GM12878 (cell line): ENCODE measurements at regions not wholly inside any gene's neighbourhood (a gene's known extent, or its start where the extent isn't known, plus 50 kb on each side); places are given as distances from the start of the nearest gene placed in this dataset.

ENCODE experiments used
- ATAC-seq: fragments of 200-7000 bp; cut with Tn5 transposase; 3 replicates; pipeline ENCODE4 v1.9.1; 2020; ENCODE audit warnings: mild to moderate bottlenecking, moderate library complexity
- BruUV-seq: library from RNA; stranded (reverse); fragments of 400-500 nt; replicated peaks from 2 replicates; lab custom pipeline; 2021; lab: Mats Ljungman, UMichigan
- CTCF ChIA-PET: fragments of 300-600 bp; sonication (Branson Sonifier 250); formaldehyde crosslinking; extraction: SDS; loops from one replicate; lab custom pipeline; 2021; ENCODE audit warnings: inconsistent platforms; lab: Yijun Ruan, JAX
- POLR2A ChIA-PET: fragments of 350-600 bp; formaldehyde crosslinking; extraction: SDS; loops from one replicate; lab custom pipeline; 2021; ENCODE audit warnings: inconsistent platforms; lab: Charles Lee
- RAD21 ChIA-PET: fragments of 300-600 bp; sonication (Branson Sonifier 250); formaldehyde crosslinking; loops from one replicate; lab custom pipeline; 2023; ENCODE audit warnings: antibody characterized with exemption; ENCODE audit not compliant: unreplicated experiment; lab: Charles Lee
- SMC1A ChIA-PET: fragments of 300-600 bp; sonication (Branson Sonifier 250); formaldehyde crosslinking; loops from one replicate; lab custom pipeline; 2023; ENCODE audit not compliant: unreplicated experiment, uncharacterized antibody; lab: Charles Lee
- DNase-seq: peaks from one replicate; pipeline ENCODE4 v3.0.0-alpha.2; 2011; ENCODE audit warnings: low read depth, low spot score
- FAIRE-seq: peaks from 3 replicates; lab custom pipeline; 2011; peaks lifted over from hg19 to GRCh38; lab: Jason Lieb, UNC
- H2AFZ ChIP-seq: 2 replicates; pipeline ENCODE4 v1.6.0; 2011; ENCODE audit warnings: low read depth, low read length, control low read depth; ENCODE audit not compliant: control insufficient read depth
- H3K27ac ChIP-seq: 2 replicates; pipeline ENCODE4 v1.5.1; 2011; ENCODE audit warnings: control low read depth; ENCODE audit not compliant: control insufficient read depth, insufficient read depth
- H3K27me3 ChIP-seq, 2 experiments: replicated peaks in 1 of 2; 2 replicates each; pipeline versions ENCODE4 v1.6.0 to v1.6.1; 2011; ENCODE audit warnings: low read length in 1 of 2; ENCODE audit not compliant: control insufficient read depth in 2 of 2, insufficient read depth in 2 of 2
- H3K36me3 ChIP-seq, 2 experiments: 2 replicates each; pipeline ENCODE4 v1.5.1; 2011; ENCODE audit warnings: low read length in 1 of 2; ENCODE audit not compliant: control insufficient read depth in 2 of 2, insufficient read depth in 2 of 2
- H3K4me1 ChIP-seq: 2 replicates; pipeline ENCODE4 v1.6.1; 2011; ENCODE audit warnings: mild to moderate bottlenecking, low read length, moderate library complexity, mixed read lengths; ENCODE audit not compliant: control insufficient read depth, insufficient read depth
- H3K4me2 ChIP-seq: 2 replicates; pipeline ENCODE4 v1.6.0; 2011; ENCODE audit warnings: control low read depth; ENCODE audit not compliant: control insufficient read depth, insufficient read depth
- H3K4me3 ChIP-seq: fragments of 200-600 bp; sonication (generic); 2 replicates; pipeline ENCODE4 v1.5.1; 2016
- H3K79me2 ChIP-seq: 2 replicates; pipeline ENCODE4 v1.6.0; 2011; ENCODE audit warnings: low read length; ENCODE audit not compliant: control insufficient read depth, insufficient read depth
- H3K9ac ChIP-seq: 2 replicates; pipeline ENCODE4 v1.8.0; 2011; ENCODE audit warnings: low read length, control low read depth, mixed read lengths; ENCODE audit not compliant: control insufficient read depth, insufficient read depth
- H3K9me3 ChIP-seq: replicated peaks from 3 replicates; pipeline ENCODE4 v1.5.1; 2011; ENCODE audit warnings: mild to moderate bottlenecking, low read length; ENCODE audit not compliant: control insufficient read depth, insufficient read depth
- H4K20me1 ChIP-seq: 2 replicates; pipeline ENCODE4 v1.6.0; 2011; ENCODE audit not compliant: control insufficient read depth, insufficient read depth
- BACH1 ChIP-seq: fragments of 450-650 bp; IDR thresholded peaks from 2 replicates; pipeline ENCODE4 v1.6.1; 2017; ENCODE audit warnings: mild to moderate bottlenecking, borderline replicate concordance
- BHLHE40 ChIP-seq, 2 experiments: fragments of 450-650 bp in 1 of 2; IDR thresholded peaks; 2 replicates each; pipeline ENCODE4 v1.6.1; 2011 to 2017; ENCODE audit warnings: low read depth in 2 of 2, borderline replicate concordance in 1 of 2, improper control_type of control experiment in 1 of 2, low read length in 1 of 2, mild to moderate bottlenecking in 1 of 2
- CREM ChIP-seq: IDR thresholded peaks from 2 replicates; pipeline ENCODE4 v1.6.1; 2014; ENCODE audit warnings: antibody characterized with exemption, low read depth
- E2F4 ChIP-seq: IDR thresholded peaks from 2 replicates; pipeline ENCODE4 v1.6.1; 2012; ENCODE audit warnings: low read depth, low read length, improper control_type of control experiment
- FOXK2 ChIP-seq: fragments of 450-650 bp; IDR thresholded peaks from 2 replicates; pipeline ENCODE4 v1.6.1; 2017; ENCODE audit warnings: mild to moderate bottlenecking, moderate library complexity
- HCFC1 ChIP-seq: fragments of 150-350 bp; IDR thresholded peaks from 2 replicates; pipeline ENCODE4 v1.6.1; 2014; ENCODE audit warnings: low read length
- HDGF ChIP-seq: fragments of 450-650 bp; IDR thresholded peaks from 2 replicates; pipeline ENCODE4 v1.6.1; 2016; ENCODE audit warnings: antibody characterized with exemption
- KLF5 ChIP-seq: fragments of 450-650 bp; IDR thresholded peaks from 2 replicates; pipeline ENCODE4 v1.6.1; 2014; ENCODE audit warnings: mild to moderate bottlenecking; ENCODE audit not compliant: partially characterized antibody
- NBN ChIP-seq: fragments of 450-650 bp; IDR thresholded peaks from 2 replicates; pipeline ENCODE4 v1.6.1; 2016
- NFXL1 ChIP-seq: fragments of 450-650 bp; IDR thresholded peaks from 2 replicates; pipeline ENCODE4 v1.6.1; 2017; ENCODE audit warnings: antibody characterized with exemption, mild to moderate bottlenecking, borderline replicate concordance
- NR2C2 ChIP-seq: IDR thresholded peaks from 2 replicates; pipeline ENCODE4 v1.6.1; 2011; ENCODE audit warnings: borderline replicate concordance, low read depth; ENCODE audit not compliant: control insufficient read depth, insufficient read length
- POLR2AphosphoS2 ChIP-seq: IDR thresholded peaks from 2 replicates; pipeline ENCODE4 v1.6.1; 2011; ENCODE audit warnings: low read depth, mild to moderate bottlenecking, low read length, improper control_type of control experiment, moderate library complexity
- RAD51 ChIP-seq: fragments of 450-650 bp; IDR thresholded peaks from 2 replicates; pipeline ENCODE4 v1.6.1; 2016; ENCODE audit warnings: moderate library complexity, mild to moderate bottlenecking, inconsistent platforms
- RFX5 ChIP-seq: IDR thresholded peaks from 2 replicates; pipeline ENCODE4 v1.6.1; 2011; ENCODE audit warnings: low read depth, low read length, improper control_type of control experiment
- SMARCA5 ChIP-seq: fragments of 450-650 bp; IDR thresholded peaks from 2 replicates; pipeline ENCODE4 v1.6.1; 2017; ENCODE audit warnings: mild to moderate bottlenecking
- ZNF384 ChIP-seq: IDR thresholded peaks from 2 replicates; pipeline ENCODE4 v1.6.1; 2012; ENCODE audit warnings: low read depth, mild to moderate bottlenecking, low read length, improper control_type of control experiment, borderline replicate concordance
- ZNF592 ChIP-seq: fragments of 450-650 bp; IDR thresholded peaks from 2 replicates; pipeline ENCODE4 v1.6.1; 2017; ENCODE audit warnings: mild to moderate bottlenecking, moderate library complexity
- WGBS: methylation state at CpG from one replicate; pipeline ENCODE4 v1.1.6; 2016; ENCODE audit warnings: low lambda C conversion rate; ENCODE audit not compliant: insufficient replicate concordance, insufficient coverage; ENCODE audit errors: missing lambda C conversion rate; 5-methylcytosine and 5-hydroxymethylcytosine counted together
- in situ Hi-C: fragments of 300-500 bp; cut with MboI; formaldehyde crosslinking; loops from 9 replicates; pipeline ENCODE4 v1.14.3; 2018; ENCODE audit warnings: mixed read lengths
- intact Hi-C: fragments of 100-400 bp; cut with micrococcal nuclease; formaldehyde crosslinking; loops from one replicate; pipeline ENCODE4 v1.14.2; 2022; ENCODE audit not compliant: unreplicated experiment
- TF ChIP-seq, protein P1 (sequence below): IDR thresholded peaks from 2 replicates; pipeline ENCODE4 v1.6.1; 2012; ENCODE audit warnings: low read length, inconsistent platforms
- TF ChIP-seq, protein P2 (sequence below): IDR thresholded peaks from 2 replicates; pipeline ENCODE4 v1.6.1; 2011; ENCODE audit warnings: low read depth, mild to moderate bottlenecking, low read length, moderate library complexity, borderline replicate concordance; ENCODE audit errors: extremely low read depth

DNA sequence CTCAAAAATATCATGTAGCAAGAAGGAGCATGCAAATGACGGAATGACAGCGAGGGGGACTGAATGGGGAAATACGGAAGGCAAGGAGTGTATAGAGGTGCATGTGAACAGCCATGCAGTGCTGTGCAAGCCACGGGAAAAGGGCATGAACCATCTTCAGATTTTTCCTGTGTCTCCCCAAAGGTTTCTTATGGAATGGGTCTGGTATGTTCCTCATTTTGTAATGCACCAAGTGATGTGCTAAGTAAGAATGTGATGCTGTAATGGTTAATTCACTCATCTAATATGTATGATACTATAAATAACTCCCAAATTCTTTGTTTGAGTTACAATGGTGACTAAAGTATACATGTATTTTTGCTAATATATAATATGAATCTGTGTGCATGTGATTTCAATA lies 99.0 kb upstream of the DAB2 start (continued):
- TF ChIP-seq, protein P1, sequence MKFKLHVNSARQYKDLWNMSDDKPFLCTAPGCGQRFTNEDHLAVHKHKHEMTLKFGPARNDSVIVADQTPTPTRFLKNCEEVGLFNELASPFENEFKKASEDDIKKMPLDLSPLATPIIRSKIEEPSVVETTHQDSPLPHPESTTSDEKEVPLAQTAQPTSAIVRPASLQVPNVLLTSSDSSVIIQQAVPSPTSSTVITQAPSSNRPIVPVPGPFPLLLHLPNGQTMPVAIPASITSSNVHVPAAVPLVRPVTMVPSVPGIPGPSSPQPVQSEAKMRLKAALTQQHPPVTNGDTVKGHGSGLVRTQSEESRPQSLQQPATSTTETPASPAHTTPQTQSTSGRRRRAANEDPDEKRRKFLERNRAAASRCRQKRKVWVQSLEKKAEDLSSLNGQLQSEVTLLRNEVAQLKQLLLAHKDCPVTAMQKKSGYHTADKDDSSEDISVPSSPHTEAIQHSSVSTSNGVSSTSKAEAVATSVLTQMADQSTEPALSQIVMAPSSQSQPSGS = no peak
- no peak for TF ChIP-seq BACH1
- no peak for TF ChIP-seq HDGF
- TF ChIP-seq E2F4 = no peak
- TF ChIP-seq NBN = no peak
- TF ChIP-seq ZNF384 = no peak

GRCh38 chr5:39521940-39522590 lies 97.3 kb upstream of the DAB2 start:
- BruUV-seq = no TSS peak
- Histone ChIP-seq H4K20me1 (no peaks in the 10 kb centered on the region), H3K79me2 (no peaks in the 10 kb centered on the region), H3K27ac (no peak overlapping the region), H3K4me3 (no peak overlapping the region), H3K4me2 (no peak overlapping the region), H2AFZ (no peak overlapping the region), H3K9ac (no peak overlapping the region), H3K27me3 (no peaks in the 10 kb centered on the region), H3K36me3 (no peaks in the 10 kb centered on the region), H3K9me3 (no peaks in the 10 kb centered on the region), H3K4me1 (no peaks in the 10 kb centered on the region)
- in situ Hi-C loops (no loop called here), intact Hi-C loops (no loop called here)
- POLR2A ChIA-PET = no interaction called here
- FAIRE-seq = no peak
- RAD21 ChIA-PET = no interaction called here
- no peak for DNase-seq
- no peak for ATAC-seq
- SMC1A ChIA-PET = no interaction called here
- CTCF ChIA-PET = no interaction called here
- WGBS = 15% methylated on average over 4 of the region's 4 CpGs
- TF ChIP-seq CREM = no peak
- TF ChIP-seq NFXL1 = no peak
- no peak for TF ChIP-seq ZNF592
- no peak for TF ChIP-seq KLF5
- no peak for TF ChIP-seq RAD51
- no peak for TF ChIP-seq POLR2AphosphoS2
- TF ChIP-seq SMARCA5 = no peak
- no peak for TF ChIP-seq NR2C2
- no peak for TF ChIP-seq HCFC1
- TF ChIP-seq BHLHE40 (IDR thresholded peaks at IDR 0.05; ENCODE audit: borderline replicate concordance in 1 of 2, low read depth in 2 of 2, low read length in 1 of 2) = no peak
- TF ChIP-seq FOXK2 = no peak
- TF ChIP-seq RFX5 = no peak
- TF ChIP-seq, protein P2, sequence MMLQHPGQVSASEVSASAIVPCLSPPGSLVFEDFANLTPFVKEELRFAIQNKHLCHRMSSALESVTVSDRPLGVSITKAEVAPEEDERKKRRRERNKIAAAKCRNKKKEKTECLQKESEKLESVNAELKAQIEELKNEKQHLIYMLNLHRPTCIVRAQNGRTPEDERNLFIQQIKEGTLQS = no peak
